Loucy (cell line): ENCODE measurements at regions not wholly inside any gene's neighbourhood (a gene's known extent, or its start where the extent isn't known, plus 50 kb on each side); places are given as distances from the start of the nearest gene placed in this dataset.
"Not testable (repeated sequence)": the region's sequence is repeated elsewhere in the genome, so short reads cannot be mapped to it uniquely, and the experiment has no call there.

Experiments used
- H2AFZ ChIP-seq: fragments of 200-600 bp; sonication (generic); 2 replicates; pipeline ENCODE4 v1.6.0; 2016; ENCODE audit warnings: antibody characterized with exemption, mild to moderate bottlenecking, low read length, moderate library complexity
- H3F3A ChIP-seq: fragments of 200-600 bp; 2 replicates; pipeline ENCODE4 v1.6.0; 2016; ENCODE audit warnings: antibody characterized with exemption, low read depth, mild to moderate bottlenecking
- H3K27me3 ChIP-seq: fragments of 200-600 bp; sonication (generic); 2 replicates; pipeline ENCODE4 v1.6.1; 2014; ENCODE audit warnings: low read length, mild to moderate bottlenecking; ENCODE audit not compliant: insufficient read depth, poor library complexity, severe bottlenecking
- H3K36me3 ChIP-seq: fragments of 200-600 bp; sonication (generic); 2 replicates; pipeline ENCODE4 v1.6.1; 2016; ENCODE audit warnings: low read length; ENCODE audit not compliant: insufficient read depth
- H3K4me1 ChIP-seq: fragments of 200-600 bp; sonication (generic); 2 replicates; pipeline ENCODE4 v1.5.1; 2014; ENCODE audit warnings: low read length, mild to moderate bottlenecking; ENCODE audit not compliant: insufficient read depth, poor library complexity, severe bottlenecking
- H3K4me2 ChIP-seq: fragments of 200-600 bp; sonication (generic); 2 replicates; pipeline ENCODE4 v1.6.0; 2014; ENCODE audit warnings: antibody characterized with exemption, low read length, low read depth, mild to moderate bottlenecking; ENCODE audit not compliant: poor library complexity, severe bottlenecking
- H3K4me3 ChIP-seq: fragments of 200-600 bp; sonication (generic); 2 replicates; pipeline ENCODE4 v1.5.1; 2014; ENCODE audit warnings: low read length, mild to moderate bottlenecking, mixed read lengths; ENCODE audit not compliant: poor library complexity, severe bottlenecking
- H3K79me2 ChIP-seq: fragments of 200-600 bp; sonication (generic); 2 replicates; pipeline ENCODE4 v1.6.1; 2014; ENCODE audit warnings: low read length; ENCODE audit not compliant: insufficient read depth
- H3K9ac ChIP-seq: fragments of 200-600 bp; sonication (generic); 2 replicates; pipeline ENCODE4 v1.6.0; 2014; ENCODE audit warnings: mild to moderate bottlenecking, low read depth, low read length, moderate library complexity; ENCODE audit not compliant: poor library complexity, severe bottlenecking
- H3K9me2 ChIP-seq: fragments of 200-600 bp; sonication (generic); replicated peaks from 2 replicates; pipeline ENCODE4 v1.6.1; 2016; ENCODE audit warnings: low read depth, low read length, mixed read lengths
- H3K9me3 ChIP-seq: fragments of 200-600 bp; sonication (generic); 2 replicates; pipeline ENCODE4 v1.6.1; 2014; ENCODE audit warnings: mild to moderate bottlenecking, antibody characterized with exemption, low read length, low read depth; ENCODE audit not compliant: insufficient read depth
- H4K20me1 ChIP-seq: fragments of 200-600 bp; sonication (generic); 2 replicates; pipeline ENCODE4 v1.6.0; 2014; ENCODE audit warnings: antibody characterized with exemption, low read length, mild to moderate bottlenecking; ENCODE audit not compliant: insufficient read depth, poor library complexity, severe bottlenecking
- CTCF ChIP-seq: fragments of 200-600 bp; sonication (generic); conservative IDR thresholded peaks from 2 replicates; pipeline ENCODE4 v1.5.1; 2014; ENCODE audit warnings: mild to moderate bottlenecking, antibody characterized with exemption, low read length
- EZH2phosphoT487 ChIP-seq: fragments of 200-600 bp; IDR thresholded peaks from 2 replicates; pipeline ENCODE4 v1.6.1; 2018; ENCODE audit warnings: antibody characterized with exemption, mild to moderate bottlenecking, moderate library complexity, borderline replicate concordance

- no peak overlapping the region for H3K9ac ChIP-seq
Observed at GRCh38 chr7:12013983-12014382, 182.0 kb upstream of the THSD7A start.

GRCh38 chr7:12016439-12016838, 184.4 kb upstream of the THSD7A start:
- no peak overlapping the region for H3K9ac ChIP-seq
- H2AFZ ChIP-seq = no peak overlapping the region
- TF ChIP-seq EZH2phosphoT487 (no peak), CTCF (no peak)
- no peaks in the 10 kb centered on the region for H4K20me1 ChIP-seq
- no peaks in the 10 kb centered on the region for H3K9me3 ChIP-seq
- H3K36me3 ChIP-seq = no peaks in the 10 kb centered on the region
- no peaks in the 10 kb centered on the region for H3K27me3 ChIP-seq
- no peaks in the 10 kb centered on the region for H3K9me2 ChIP-seq
- no peaks in the 10 kb centered on the region for H3K79me2 ChIP-seq
- no peaks in the 10 kb centered on the region for H3F3A ChIP-seq
- no peaks in the 10 kb centered on the region for H3K4me1 ChIP-seq
- no peak overlapping the region for H3K4me2 ChIP-seq
- H3K4me3 ChIP-seq = no peak overlapping the region

More at GRCh38 chr7:12013983-12014382, 182.0 kb upstream of the THSD7A start:
- H3F3A ChIP-seq = no peaks in the 10 kb centered on the region
- H3K36me3 ChIP-seq = no peaks in the 10 kb centered on the region
- no peak overlapping the region for H3K4me3 ChIP-seq
- no peaks in the 10 kb centered on the region for H3K4me1 ChIP-seq
- H3K4me2 ChIP-seq = no peak overlapping the region
- H4K20me1 ChIP-seq = no peaks in the 10 kb centered on the region
- TF ChIP-seq EZH2phosphoT487 (no peak), CTCF (no peak)
- no peaks in the 10 kb centered on the region for H3K9me2 ChIP-seq
- no peaks in the 10 kb centered on the region for H3K9me3 ChIP-seq
- H2AFZ ChIP-seq = no peak overlapping the region
- H3K27me3 ChIP-seq = no peaks in the 10 kb centered on the region
- H3K79me2 ChIP-seq = no peaks in the 10 kb centered on the region

- Histone ChIP-seq H2AFZ (no peak overlapping the region), H4K20me1 (no peaks in the 10 kb centered on the region), H3K9ac (no peak overlapping the region), H3K9me2 (no peaks in the 10 kb centered on the region), H3K36me3 (no peaks in the 10 kb centered on the region), H3K27me3 (no peaks in the 10 kb centered on the region), H3K9me3 (no peaks in the 10 kb centered on the region), H3K4me2 (no peak overlapping the region), H3K4me1 (no peaks in the 10 kb centered on the region), H3K79me2 (no peaks in the 10 kb centered on the region), H3K4me3 (no peak overlapping the region), H3F3A (no peaks in the 10 kb centered on the region)
- TF ChIP-seq CTCF (no peak), EZH2phosphoT487 (no peak)
Observed at GRCh38 chr7:12017046-12017445, 185.0 kb upstream of the THSD7A start.

- not testable (repeated sequence) for H2AFZ ChIP-seq, H3K36me3 ChIP-seq, H3K4me3 ChIP-seq, H3K27me3 ChIP-seq, H3F3A ChIP-seq, H3K4me1 ChIP-seq, H3K79me2 ChIP-seq, H3K9ac ChIP-seq, H3K9me2 ChIP-seq, H4K20me1 ChIP-seq, H3K4me2 ChIP-seq, H3K9me3 ChIP-seq
Observed at GRCh38 chr7:12022011-12022410, 189.1 kb upstream of the TMEM106B start.
